H9 (cell line): ENCODE measurements at regions not wholly inside any gene's neighbourhood (a gene's known extent, or its start where the extent isn't known, plus 50 kb on each side); places are given as distances from the start of the nearest gene placed in this dataset.

Experiments used
- DNase-seq: peaks from one replicate; pipeline ENCODE4 v3.0.0-alpha.2; 2017
- H2AFZ ChIP-seq: one replicate; pipeline ENCODE4 v1.6.1; 2013; ENCODE audit warnings: mild to moderate bottlenecking, low read length, control low read depth, moderate library complexity
- H2AK5ac ChIP-seq: 2 replicates; pipeline ENCODE4 v1.6.1; 2013; ENCODE audit warnings: low read length, control low read depth, mixed read lengths; ENCODE audit not compliant: insufficient read length
- H2BK120ac ChIP-seq: one replicate; pipeline ENCODE4 v1.6.1; 2013; ENCODE audit warnings: low read depth, mild to moderate bottlenecking, low read length, control low read depth, inconsistent platforms; ENCODE audit not compliant: poor library complexity, severe bottlenecking
- H2BK12ac ChIP-seq: 2 replicates; pipeline ENCODE4 v1.6.1; 2013; ENCODE audit warnings: low read length, control low read depth, mixed read lengths, low read depth; ENCODE audit not compliant: insufficient read length
- H2BK15ac ChIP-seq: 2 replicates; pipeline ENCODE4 v1.6.1; 2013; ENCODE audit warnings: low read depth, low read length, control low read depth
- H2BK20ac ChIP-seq: one replicate; pipeline ENCODE4 v1.6.1; 2013; ENCODE audit warnings: low read depth, mild to moderate bottlenecking, low read length, control low read depth, inconsistent platforms; ENCODE audit not compliant: poor library complexity, severe bottlenecking
- H2BK5ac ChIP-seq: 2 replicates; pipeline ENCODE4 v1.6.1; 2013; ENCODE audit warnings: low read length, control low read depth, mixed read lengths; ENCODE audit not compliant: insufficient read length
- H3K14ac ChIP-seq: 2 replicates; pipeline ENCODE4 v1.6.1; 2013; ENCODE audit warnings: low read length, control low read depth; ENCODE audit not compliant: insufficient read depth
- H3K18ac ChIP-seq: 2 replicates; pipeline ENCODE4 v1.6.1; 2013; ENCODE audit warnings: low read depth, mild to moderate bottlenecking, mixed read lengths, low read length, control low read depth; ENCODE audit not compliant: insufficient read length
- H3K23ac ChIP-seq: 2 replicates; pipeline ENCODE4 v1.6.1; 2013; ENCODE audit warnings: low read length, control low read depth, mixed read lengths, low read depth; ENCODE audit not compliant: insufficient read length
- H3K23me2 ChIP-seq: 2 replicates; pipeline ENCODE4 v1.6.1; 2013; ENCODE audit warnings: low read depth, mild to moderate bottlenecking, mixed read lengths, low read length, control low read depth; ENCODE audit not compliant: insufficient read length, poor library complexity, severe bottlenecking
- H3K27ac ChIP-seq: 2 replicates; pipeline ENCODE4 v1.5.1; 2013; ENCODE audit warnings: low read length, control low read depth, mixed read lengths, low read depth; ENCODE audit not compliant: insufficient read length
- H3K27me3 ChIP-seq: 2 replicates; pipeline ENCODE4 v1.6.1; 2013; ENCODE audit warnings: low read length, control low read depth, inconsistent platforms; ENCODE audit not compliant: insufficient read depth
- H3K4ac ChIP-seq: 2 replicates; pipeline ENCODE4 v1.6.1; 2013; ENCODE audit warnings: low read depth, mild to moderate bottlenecking, control low read depth, inconsistent platforms, low read length, moderate library complexity
- H3K4me1 ChIP-seq: 2 replicates; pipeline ENCODE4 v1.6.1; 2013; ENCODE audit warnings: low read length, control low read depth, inconsistent platforms; ENCODE audit not compliant: insufficient read depth
- H3K4me2 ChIP-seq: 2 replicates; pipeline ENCODE4 v1.6.1; 2013; ENCODE audit warnings: low read length, control low read depth, mixed read lengths; ENCODE audit not compliant: insufficient read length, insufficient read depth
- H3K56ac ChIP-seq: 2 replicates; pipeline ENCODE4 v1.6.1; 2013; ENCODE audit warnings: low read depth, mild to moderate bottlenecking, mixed read lengths, low read length, control low read depth; ENCODE audit not compliant: insufficient read length
- H3K79me1 ChIP-seq: 2 replicates; pipeline ENCODE4 v1.6.1; 2013; ENCODE audit warnings: low read depth, mild to moderate bottlenecking, moderate library complexity, low read length, control low read depth, inconsistent platforms; ENCODE audit not compliant: insufficient read depth, poor library complexity, severe bottlenecking
- H3K79me2 ChIP-seq: 2 replicates; pipeline ENCODE4 v1.6.1; 2013; ENCODE audit warnings: low read length, control low read depth, inconsistent platforms; ENCODE audit not compliant: insufficient read depth
- H3K9ac ChIP-seq: 2 replicates; pipeline ENCODE4 v1.6.1; 2013; ENCODE audit warnings: low read length, control low read depth, mixed read lengths; ENCODE audit not compliant: insufficient read length; ENCODE audit errors: extremely low read depth
- H3K9me3 ChIP-seq: one replicate; pipeline ENCODE4 v1.6.1; 2013; ENCODE audit warnings: low read depth, low read length, inconsistent platforms; ENCODE audit not compliant: control insufficient read depth
- H3T11ph ChIP-seq: one replicate; pipeline ENCODE4 v1.6.1; 2013; ENCODE audit warnings: mild to moderate bottlenecking, low read length, control low read depth, inconsistent platforms
- H4K20me1 ChIP-seq: one replicate; pipeline ENCODE4 v1.6.1; 2013; ENCODE audit not compliant: control insufficient read depth, insufficient read length, insufficient read depth
- H4K5ac ChIP-seq: 2 replicates; pipeline ENCODE4 v1.6.1; 2013; ENCODE audit warnings: low read depth, mild to moderate bottlenecking, mixed read lengths, low read length, control low read depth; ENCODE audit not compliant: insufficient read length
- H4K8ac ChIP-seq: replicated peaks from 2 replicates; pipeline ENCODE4 v1.6.1; 2013; ENCODE audit warnings: low read length, control low read depth, mixed read lengths, low read depth; ENCODE audit not compliant: insufficient read length
- H4K91ac ChIP-seq: 2 replicates; pipeline ENCODE4 v1.6.1; 2013; ENCODE audit warnings: low read depth, mild to moderate bottlenecking, moderate library complexity, mixed read lengths, low read length, control low read depth; ENCODE audit not compliant: insufficient read length
- H3K27ac Mint-ChIP-seq, 3 experiments: 2 replicates in 2 of 3; 3 replicates in 1 of 3; pipeline ENCODE4 v1.8.0; 2020 to 2021; ENCODE audit warnings: mixed read lengths in 3 of 3, mild to moderate bottlenecking in 1 of 3, moderate library complexity in 1 of 3
- H3K27me3 Mint-ChIP-seq: 2 replicates; pipeline ENCODE4 v1.8.0; 2021; ENCODE audit warnings: low read depth, mild to moderate bottlenecking, moderate library complexity, mixed read lengths
- H3K36me3 Mint-ChIP-seq, 3 experiments: 2 replicates in 2 of 3; 3 replicates in 1 of 3; pipeline ENCODE4 v1.8.0; 2020 to 2021; ENCODE audit warnings: low read depth in 3 of 3, mixed read lengths in 3 of 3; ENCODE audit not compliant: insufficient read depth in 1 of 3
- H3K4me1 Mint-ChIP-seq, 2 experiments: 2 replicates each; pipeline ENCODE4 v1.8.0; 2020; ENCODE audit warnings: mixed read lengths in 2 of 2
- H3K4me3 Mint-ChIP-seq, 2 experiments: 2 replicates in 1 of 2; 3 replicates in 1 of 2; pipeline ENCODE4 v1.8.0; 2020 to 2021; ENCODE audit warnings: mild to moderate bottlenecking in 2 of 2, mixed read lengths in 2 of 2, moderate library complexity in 1 of 2
- H3K9me3 Mint-ChIP-seq, 2 experiments: 2 replicates in 1 of 2; 3 replicates in 1 of 2; pipeline ENCODE4 v1.8.0; 2020; ENCODE audit warnings: mild to moderate bottlenecking in 2 of 2, mixed read lengths in 2 of 2, moderate library complexity in 1 of 2
- WGBS: extraction: QIAGEN DNeasy Blood & Tissue Kit; methylation state at CpG from one replicate; pipeline ENCODE4 v1.1.7; 2013; ENCODE audit warnings: missing lambda C conversion rate, low lambda C conversion rate, mixed read lengths; ENCODE audit not compliant: insufficient read length; ENCODE audit errors: extremely low coverage; 5-methylcytosine and 5-hydroxymethylcytosine counted together
- TF ChIP-seq, protein P1 (sequence below): fragments of 200-600 bp; sonication (generic); conservative IDR thresholded peaks from 3 replicates; pipeline ENCODE4 v1.8.0; 2021; ENCODE audit warnings: antibody characterized with exemption, mild to moderate bottlenecking

DNA sequence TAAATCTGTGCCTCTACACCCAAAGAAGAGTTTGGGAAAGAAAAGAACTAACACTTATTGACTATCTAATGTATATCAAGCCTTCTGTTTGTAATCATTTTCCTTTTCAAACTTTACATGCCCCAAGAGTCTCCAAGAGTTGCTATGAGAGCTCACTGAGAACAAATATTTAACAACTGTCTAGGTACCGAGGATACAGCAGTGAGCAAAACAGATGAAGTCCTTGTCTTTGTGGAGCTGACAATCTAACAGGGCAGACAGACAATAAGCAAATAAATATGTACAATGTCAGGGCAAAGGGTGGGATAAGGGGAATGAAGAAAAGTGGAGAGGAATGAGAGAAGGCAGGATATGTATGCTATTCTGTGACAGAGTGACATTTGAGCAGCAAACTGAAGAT, 64.8 kb upstream of the KSR1 start:
- H3K14ac ChIP-seq: no peak overlapping the region
- no peaks in the 10 kb centered on the region for H3K27me3 ChIP-seq
- H3K23ac ChIP-seq: no peak overlapping the region
- TF ChIP-seq, protein P1, sequence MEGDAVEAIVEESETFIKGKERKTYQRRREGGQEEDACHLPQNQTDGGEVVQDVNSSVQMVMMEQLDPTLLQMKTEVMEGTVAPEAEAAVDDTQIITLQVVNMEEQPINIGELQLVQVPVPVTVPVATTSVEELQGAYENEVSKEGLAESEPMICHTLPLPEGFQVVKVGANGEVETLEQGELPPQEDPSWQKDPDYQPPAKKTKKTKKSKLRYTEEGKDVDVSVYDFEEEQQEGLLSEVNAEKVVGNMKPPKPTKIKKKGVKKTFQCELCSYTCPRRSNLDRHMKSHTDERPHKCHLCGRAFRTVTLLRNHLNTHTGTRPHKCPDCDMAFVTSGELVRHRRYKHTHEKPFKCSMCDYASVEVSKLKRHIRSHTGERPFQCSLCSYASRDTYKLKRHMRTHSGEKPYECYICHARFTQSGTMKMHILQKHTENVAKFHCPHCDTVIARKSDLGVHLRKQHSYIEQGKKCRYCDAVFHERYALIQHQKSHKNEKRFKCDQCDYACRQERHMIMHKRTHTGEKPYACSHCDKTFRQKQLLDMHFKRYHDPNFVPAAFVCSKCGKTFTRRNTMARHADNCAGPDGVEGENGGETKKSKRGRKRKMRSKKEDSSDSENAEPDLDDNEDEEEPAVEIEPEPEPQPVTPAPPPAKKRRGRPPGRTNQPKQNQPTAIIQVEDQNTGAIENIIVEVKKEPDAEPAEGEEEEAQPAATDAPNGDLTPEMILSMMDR: no peak
- H4K8ac ChIP-seq: no peak overlapping the region
- no peak overlapping the region for H3K18ac ChIP-seq
- H2AK5ac ChIP-seq: no peak overlapping the region
- no peak overlapping the region for H2BK120ac ChIP-seq
- no peak overlapping the region for H2BK20ac ChIP-seq
- DNase-seq: no peak
- Mint-ChIP-seq H3K4me1 (no peaks in the 10 kb centered on the region), H3K27ac (no peak overlapping the region), H3K36me3 (no peaks in the 10 kb centered on the region), H3K27me3 (peaks cover 5% of the 10 kb centered on the region), H3K9me3 (peaks cover 0 to 3% of the 10 kb centered on the region in 2 experiments; a peak in 3 of 5 replicates), H3K4me3 (no peak overlapping the region)
- H3K4me2 ChIP-seq: no peak overlapping the region
- no peak overlapping the region for H4K91ac ChIP-seq
- no peak overlapping the region for H3K9ac ChIP-seq
- H2BK5ac ChIP-seq: no peak overlapping the region
- H4K5ac ChIP-seq: no peak overlapping the region
- H2AFZ ChIP-seq: no peak overlapping the region
- no peak overlapping the region for H3K56ac ChIP-seq
- H3K79me2 ChIP-seq: no peaks in the 10 kb centered on the region
- no peaks in the 10 kb centered on the region for H3K4me1 ChIP-seq
- H2BK15ac ChIP-seq: no peak overlapping the region
- no CpG with 5 or more reads among the region's 1 CpG for WGBS
- no peaks in the 10 kb centered on the region for H3K9me3 ChIP-seq
- H4K20me1 ChIP-seq: no peaks in the 10 kb centered on the region
- H3K23me2 ChIP-seq: no peaks in the 10 kb centered on the region
- H3T11ph ChIP-seq: no peak overlapping the region
- no peak overlapping the region for H3K27ac ChIP-seq
- no peaks in the 10 kb centered on the region for H3K79me1 ChIP-seq
- no peak overlapping the region for H3K4ac ChIP-seq
- H2BK12ac ChIP-seq: no peak overlapping the region
